ENCODE measurements at regions not wholly inside any gene's neighbourhood (a gene's known extent, or its start where the extent isn't known, plus 50 kb on each side); places are given as distances from the start of the nearest gene placed in this dataset.

DNA sequence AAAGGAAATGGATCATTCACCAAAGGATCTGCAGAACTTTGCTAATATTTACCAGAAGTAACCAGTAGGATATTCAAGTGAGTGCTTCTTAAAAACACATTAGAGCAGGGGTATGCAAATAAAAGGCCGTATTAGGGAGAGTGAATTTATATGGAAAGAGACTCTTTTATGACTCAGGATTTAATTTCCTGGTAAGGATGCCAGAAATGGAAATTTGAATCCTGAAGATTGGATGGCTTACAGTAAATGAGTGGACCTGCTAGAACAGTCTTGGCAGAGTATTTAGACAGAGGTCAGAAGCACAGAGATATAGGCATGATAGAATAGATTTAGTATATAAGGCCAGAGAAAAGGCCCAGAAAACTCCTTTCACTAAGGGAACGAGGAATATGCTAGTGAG, 201.6 kb downstream of the SLITRK5 start:
- no peak for DNase-seq
- TF ChIP-seq, protein P1, sequence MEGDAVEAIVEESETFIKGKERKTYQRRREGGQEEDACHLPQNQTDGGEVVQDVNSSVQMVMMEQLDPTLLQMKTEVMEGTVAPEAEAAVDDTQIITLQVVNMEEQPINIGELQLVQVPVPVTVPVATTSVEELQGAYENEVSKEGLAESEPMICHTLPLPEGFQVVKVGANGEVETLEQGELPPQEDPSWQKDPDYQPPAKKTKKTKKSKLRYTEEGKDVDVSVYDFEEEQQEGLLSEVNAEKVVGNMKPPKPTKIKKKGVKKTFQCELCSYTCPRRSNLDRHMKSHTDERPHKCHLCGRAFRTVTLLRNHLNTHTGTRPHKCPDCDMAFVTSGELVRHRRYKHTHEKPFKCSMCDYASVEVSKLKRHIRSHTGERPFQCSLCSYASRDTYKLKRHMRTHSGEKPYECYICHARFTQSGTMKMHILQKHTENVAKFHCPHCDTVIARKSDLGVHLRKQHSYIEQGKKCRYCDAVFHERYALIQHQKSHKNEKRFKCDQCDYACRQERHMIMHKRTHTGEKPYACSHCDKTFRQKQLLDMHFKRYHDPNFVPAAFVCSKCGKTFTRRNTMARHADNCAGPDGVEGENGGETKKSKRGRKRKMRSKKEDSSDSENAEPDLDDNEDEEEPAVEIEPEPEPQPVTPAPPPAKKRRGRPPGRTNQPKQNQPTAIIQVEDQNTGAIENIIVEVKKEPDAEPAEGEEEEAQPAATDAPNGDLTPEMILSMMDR (IDR thresholded peaks at IDR 0.05): no peak
- H3K36me3 Mint-ChIP-seq (ENCODE audit: low read depth): no peaks in the 10 kb centered on the region
- no peaks in the 10 kb centered on the region for H3K4me1 Mint-ChIP-seq
- H3K27ac Mint-ChIP-seq: no peak overlapping the region
- H3K4me3 Mint-ChIP-seq: no peak overlapping the region
- H3K9me3 Mint-ChIP-seq: no peaks in the 10 kb centered on the region
- H3K27me3 Mint-ChIP-seq (ENCODE audit: low read depth, poor library complexity): no peaks in the 10 kb centered on the region

DNA sequence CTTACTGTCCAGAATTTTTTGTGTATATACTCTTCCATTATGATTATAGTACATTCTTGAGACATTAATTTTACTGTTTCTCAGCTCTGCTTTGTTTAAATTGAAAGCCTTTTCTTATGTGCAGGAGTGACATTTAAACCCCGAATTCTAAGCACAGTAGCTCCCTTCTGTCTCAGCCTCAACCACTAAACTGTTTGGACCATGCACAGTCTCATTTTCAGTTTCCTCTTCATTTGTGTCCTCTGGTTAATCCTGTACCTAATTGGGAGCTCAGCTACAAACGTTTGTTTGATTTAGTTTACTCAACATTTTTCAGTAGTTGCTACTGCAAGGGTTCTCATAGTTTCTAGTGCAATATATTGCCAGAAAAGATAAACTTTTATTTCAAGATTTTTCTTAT, 206.3 kb downstream of the SLITRK5 start:
- no peak for DNase-seq
- no peak overlapping the region for H3K4me3 Mint-ChIP-seq
- no peaks in the 10 kb centered on the region for H3K4me1 Mint-ChIP-seq
- no peaks in the 10 kb centered on the region for H3K9me3 Mint-ChIP-seq
- TF ChIP-seq, protein P1 (IDR thresholded peaks at IDR 0.05): no peak
- no peak overlapping the region for H3K27ac Mint-ChIP-seq
- H3K27me3 Mint-ChIP-seq (ENCODE audit: low read depth, poor library complexity): no peaks in the 10 kb centered on the region
- no peaks in the 10 kb centered on the region for H3K36me3 Mint-ChIP-seq (ENCODE audit: low read depth)

DNA sequence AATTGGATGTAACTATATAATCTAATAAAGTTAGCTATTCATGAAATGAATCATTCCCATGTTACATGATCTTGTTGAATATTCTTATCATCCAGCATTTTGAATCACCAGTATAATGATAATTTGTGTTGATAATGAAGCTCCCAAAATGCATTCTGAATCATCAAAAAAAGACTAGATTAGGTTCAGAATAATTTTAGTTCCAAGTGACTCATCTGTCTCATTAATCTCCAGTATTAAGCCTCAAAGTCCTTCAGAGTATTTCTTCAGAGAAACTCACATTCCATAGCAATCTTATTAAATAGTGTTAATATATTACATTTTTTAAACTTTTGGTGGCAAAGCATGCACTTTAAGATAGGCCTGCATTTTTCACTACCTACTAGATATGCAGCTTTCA, 207.5 kb downstream of the SLITRK5 start:
- Mint-ChIP-seq H3K4me1 (no peaks in the 10 kb centered on the region), H3K36me3 (ENCODE audit: low read depth) (no peaks in the 10 kb centered on the region), H3K27me3 (ENCODE audit: low read depth, poor library complexity) (no peaks in the 10 kb centered on the region), H3K27ac (no peak overlapping the region), H3K4me3 (no peak overlapping the region), H3K9me3 (no peaks in the 10 kb centered on the region)
- TF ChIP-seq, protein P1 (IDR thresholded peaks at IDR 0.05): no peak
- DNase-seq: no peak

DNA sequence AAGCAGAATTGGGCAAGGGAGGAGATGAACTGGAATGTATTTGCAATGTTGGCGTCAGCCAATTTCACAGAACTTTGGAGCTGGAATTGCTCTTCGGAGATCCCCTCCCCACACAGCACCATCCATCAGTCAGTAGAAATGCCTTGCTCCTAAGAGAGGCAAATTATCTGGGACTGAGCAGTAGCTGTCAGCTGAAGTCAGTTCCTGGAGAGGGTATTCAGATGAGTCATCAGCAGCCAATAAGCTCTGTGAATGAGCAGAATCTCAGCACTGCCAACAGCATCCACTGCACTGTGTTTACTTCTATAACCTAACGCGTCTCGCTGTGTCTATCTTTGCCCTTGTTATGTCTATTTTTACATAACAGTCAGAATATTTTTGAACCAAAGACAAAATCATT, 213.7 kb downstream of the SLITRK5 start:
- H3K9me3 Mint-ChIP-seq: no peaks in the 10 kb centered on the region
- H3K4me3 Mint-ChIP-seq: no peak overlapping the region
- peaks cover 5% of the 10 kb centered on the region for H3K4me1 Mint-ChIP-seq
- H3K27me3 Mint-ChIP-seq (ENCODE audit: low read depth, poor library complexity): no peaks in the 10 kb centered on the region
- H3K27ac Mint-ChIP-seq: no peak overlapping the region
- TF ChIP-seq, protein P1 (IDR thresholded peaks at IDR 0.05): no peak
- no peak for DNase-seq
- no peaks in the 10 kb centered on the region for H3K36me3 Mint-ChIP-seq (ENCODE audit: low read depth)

DNA sequence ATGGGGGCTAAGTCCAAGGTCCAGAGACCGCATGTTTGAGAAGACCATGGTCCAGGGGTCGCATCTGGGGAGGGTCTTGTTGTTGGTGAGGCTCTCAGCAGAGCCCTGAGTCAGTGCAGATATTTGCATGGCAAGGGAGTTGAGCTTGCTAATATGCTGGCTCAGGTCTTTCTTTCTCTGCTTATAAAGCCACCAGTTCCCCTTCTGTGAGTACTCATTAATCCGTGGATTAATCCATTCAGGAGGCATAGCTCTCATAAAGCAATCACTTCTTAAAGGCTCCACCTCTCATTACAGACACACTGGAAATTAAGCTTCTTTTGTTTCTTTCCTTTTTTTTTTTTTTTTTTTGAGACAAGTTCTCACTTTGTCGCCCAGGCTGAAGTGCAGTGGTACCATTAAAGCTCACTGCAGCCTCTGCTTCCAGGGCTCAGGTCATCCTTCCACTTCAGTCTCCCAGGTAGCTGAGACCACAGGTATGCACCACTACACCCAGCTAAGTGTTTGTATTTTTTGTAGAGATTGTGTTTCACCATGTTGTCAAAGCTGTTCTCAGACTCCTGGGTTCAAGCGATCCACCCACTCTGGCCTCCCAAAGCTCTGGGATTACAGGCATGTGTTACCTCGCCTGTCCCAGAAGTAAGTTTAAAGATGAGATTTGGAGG, 216.4 kb downstream of the SLITRK5 start:
- H3K36me3 Mint-ChIP-seq (ENCODE audit: low read depth): no peaks in the 10 kb centered on the region
- TF ChIP-seq, protein P1 (IDR thresholded peaks at IDR 0.05): no peak
- H3K27ac Mint-ChIP-seq: no peak overlapping the region
- no peak for DNase-seq
- H3K4me3 Mint-ChIP-seq: no peak overlapping the region
- no peaks in the 10 kb centered on the region for H3K9me3 Mint-ChIP-seq
- H3K27me3 Mint-ChIP-seq (ENCODE audit: low read depth, poor library complexity): peaks cover 6% of the 10 kb centered on the region
- peaks cover 5% of the 10 kb centered on the region for H3K4me1 Mint-ChIP-seq

DNA sequence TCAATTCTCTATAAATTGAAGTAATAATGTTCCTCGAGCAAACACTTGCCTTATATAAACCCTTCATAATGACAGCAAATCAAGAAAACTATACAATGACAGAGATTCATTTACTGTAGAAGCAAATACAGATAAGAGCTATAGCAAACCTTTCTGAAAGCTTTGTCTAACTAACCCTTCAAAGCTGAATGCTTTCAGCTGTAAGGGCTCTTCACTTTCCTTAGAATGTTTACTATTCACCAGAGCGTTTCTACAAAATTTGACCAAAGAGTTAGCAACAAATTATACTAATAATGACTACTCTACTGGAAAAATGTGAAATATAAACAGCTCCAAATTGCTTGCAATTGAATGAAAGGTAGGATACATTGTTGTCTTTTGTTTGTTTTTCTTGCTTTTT, 218.1 kb downstream of the SLITRK5 start:
- Mint-ChIP-seq H3K9me3 (no peaks in the 10 kb centered on the region), H3K27ac (no peak overlapping the region), H3K36me3 (ENCODE audit: low read depth) (no peaks in the 10 kb centered on the region), H3K4me3 (no peak overlapping the region), H3K4me1 (peaks cover 5% of the 10 kb centered on the region), H3K27me3 (ENCODE audit: low read depth, poor library complexity) (peaks cover 6% of the 10 kb centered on the region)
- TF ChIP-seq, protein P1 (IDR thresholded peaks at IDR 0.05): no peak
- DNase-seq: no peak
